Superior temporal gyrus (tissue), 1 donor: ENCODE measurements at regions not wholly inside any gene's neighbourhood (a gene's known extent, or its start where the extent isn't known, plus 50 kb on each side); places are given as distances from the start of the nearest gene placed in this dataset.

Experiments
- DNase-seq: peaks from one replicate; pipeline ENCODE4 v3.0.0-alpha.2; 2016; ENCODE audit errors: extremely low spot score

DNA sequence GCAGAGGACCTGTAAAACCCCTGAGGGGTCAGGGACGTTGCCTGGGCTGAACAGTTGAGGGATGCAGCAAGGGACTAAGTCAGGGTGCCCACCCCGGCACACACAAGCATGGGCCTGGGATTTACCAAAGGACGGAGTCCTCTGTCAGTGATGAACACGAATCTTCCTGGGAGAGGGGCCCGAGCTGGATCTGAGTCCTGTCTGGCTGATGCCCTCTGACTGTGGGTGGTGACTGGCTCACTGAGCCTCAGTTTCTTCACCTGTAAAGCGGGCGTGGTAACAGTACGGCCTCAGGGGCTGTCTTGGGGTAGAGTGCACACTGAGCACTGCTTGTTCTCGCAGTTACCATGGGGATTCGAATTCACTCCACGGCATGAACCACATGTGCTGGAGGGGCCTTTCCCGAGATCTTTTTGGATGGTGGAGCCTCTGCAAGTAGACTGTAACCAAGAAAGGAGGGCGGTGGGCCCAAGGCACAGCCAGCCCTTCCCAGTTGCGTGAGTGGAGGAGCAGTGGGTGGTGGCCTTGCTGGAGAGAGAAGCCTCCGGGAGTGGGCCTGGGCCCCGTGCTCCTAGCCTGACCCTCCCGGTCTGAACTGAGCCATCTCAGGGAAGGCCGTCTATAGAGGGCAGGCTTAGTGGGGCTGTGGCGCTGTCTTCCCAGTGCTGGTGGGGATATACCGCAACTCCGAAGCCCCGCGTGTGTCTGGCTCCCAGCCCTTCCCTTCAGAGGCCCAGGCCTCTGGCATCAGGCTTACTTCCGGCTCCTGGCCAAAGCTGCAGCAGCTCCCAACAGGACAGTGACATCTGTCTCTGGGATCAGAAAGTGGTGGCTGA lies 130.8 kb upstream of the HS6ST1 start:
- no peak for DNase-seq

DNA sequence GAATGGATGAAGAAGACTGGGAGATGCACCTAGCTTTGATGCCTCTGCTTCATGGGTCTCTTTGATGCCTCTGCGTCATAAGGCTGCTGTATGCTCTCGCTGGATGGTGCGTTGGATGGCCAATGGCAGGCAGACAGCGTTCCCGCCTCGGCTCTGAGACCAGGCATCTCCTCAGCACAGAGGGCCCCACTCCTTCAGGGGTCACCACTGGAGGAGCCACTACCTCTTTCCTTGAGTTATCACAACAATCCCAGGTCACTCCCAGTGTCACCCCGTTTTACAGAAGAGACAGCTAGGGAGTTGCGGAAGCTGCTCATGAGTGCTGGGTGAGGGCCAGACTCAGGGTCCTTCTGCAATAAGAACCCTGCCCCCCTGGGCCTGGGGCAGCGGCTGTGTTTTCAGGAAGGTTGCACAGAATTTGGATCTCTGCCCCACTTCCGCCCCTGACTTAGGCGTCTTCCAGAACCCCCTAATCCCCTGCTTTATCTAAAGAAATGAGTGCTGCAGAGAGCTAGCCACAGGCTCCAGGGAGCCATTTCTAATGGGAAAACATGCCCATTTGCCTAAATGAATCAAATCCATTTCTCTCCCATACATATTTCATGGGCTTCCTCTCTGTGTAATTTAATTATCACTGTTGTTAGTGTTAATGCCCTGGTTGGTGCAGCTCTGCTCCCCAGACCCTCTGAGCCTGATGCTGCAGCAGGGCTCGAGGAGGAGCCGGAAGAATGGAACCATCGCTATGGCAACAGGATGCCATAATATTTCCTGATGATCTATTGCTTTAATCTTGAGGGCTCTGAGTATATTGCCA lies 131.8 kb upstream of the HS6ST1 start:
- DNase-seq = no peak

DNA sequence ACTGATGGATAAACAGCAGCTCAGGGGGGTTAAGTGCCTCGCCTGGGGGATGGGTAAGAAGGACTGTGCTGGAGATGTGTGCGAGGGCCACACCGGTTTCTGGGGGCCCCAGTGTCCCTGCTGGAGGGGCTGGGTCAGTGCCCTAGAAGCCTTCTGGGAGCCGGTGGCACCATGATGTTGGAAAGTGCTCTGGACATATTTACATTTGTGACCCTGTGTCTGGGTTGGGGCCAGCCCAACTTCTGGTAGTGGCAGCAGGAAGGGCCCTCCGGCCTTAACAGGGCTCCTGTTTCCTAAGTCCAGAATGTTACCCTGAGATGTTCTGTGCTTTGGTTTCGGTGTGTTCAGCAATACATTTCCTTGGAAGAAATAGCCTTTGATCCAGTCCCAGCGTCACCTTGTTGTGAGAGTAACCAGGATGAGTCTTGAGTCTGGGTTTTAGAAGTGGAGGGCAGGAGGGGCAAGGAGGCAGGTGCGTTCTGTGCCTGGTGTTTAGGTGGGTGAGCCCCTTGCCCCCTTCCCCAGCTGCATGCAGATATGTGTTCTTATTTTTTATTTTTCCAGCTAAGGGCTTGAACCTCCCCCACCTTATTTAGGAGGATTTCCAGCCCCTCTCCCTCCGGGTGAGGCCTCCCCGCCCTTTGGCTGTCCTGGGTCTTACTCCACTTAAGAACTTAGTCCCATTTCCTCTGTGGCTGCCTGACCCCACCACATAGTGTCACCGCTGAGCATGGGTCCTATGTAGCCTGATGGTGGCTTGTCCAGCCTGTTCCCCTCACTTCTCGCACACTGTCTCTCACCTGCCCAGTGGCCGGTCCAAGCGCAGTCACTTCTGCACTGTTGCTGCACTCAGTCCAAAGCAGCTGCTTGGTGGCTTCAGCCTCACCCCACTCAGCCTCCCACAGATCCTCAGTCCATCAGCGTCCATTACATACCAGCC lies 132.7 kb upstream of the HS6ST1 start:
- DNase-seq = no peak

DNA sequence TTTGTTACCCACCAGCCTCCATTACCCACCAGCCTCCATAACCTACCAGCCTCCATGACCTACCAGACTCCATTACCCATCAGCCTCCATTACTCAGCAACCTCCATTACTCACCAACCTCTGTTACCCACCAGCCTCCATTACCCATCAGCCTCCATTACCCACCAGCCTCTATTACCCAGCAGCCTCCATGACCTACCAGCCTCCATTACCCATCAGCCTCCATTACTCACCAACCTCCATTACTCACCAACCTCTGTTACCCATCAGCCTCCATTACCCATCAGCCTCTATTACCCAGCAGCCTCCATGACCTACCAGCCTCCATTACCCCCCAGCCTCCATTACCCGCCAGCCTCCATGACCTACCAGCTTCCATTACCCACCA lies 133.3 kb upstream of the HS6ST1 start:
- no peak for DNase-seq

DNA sequence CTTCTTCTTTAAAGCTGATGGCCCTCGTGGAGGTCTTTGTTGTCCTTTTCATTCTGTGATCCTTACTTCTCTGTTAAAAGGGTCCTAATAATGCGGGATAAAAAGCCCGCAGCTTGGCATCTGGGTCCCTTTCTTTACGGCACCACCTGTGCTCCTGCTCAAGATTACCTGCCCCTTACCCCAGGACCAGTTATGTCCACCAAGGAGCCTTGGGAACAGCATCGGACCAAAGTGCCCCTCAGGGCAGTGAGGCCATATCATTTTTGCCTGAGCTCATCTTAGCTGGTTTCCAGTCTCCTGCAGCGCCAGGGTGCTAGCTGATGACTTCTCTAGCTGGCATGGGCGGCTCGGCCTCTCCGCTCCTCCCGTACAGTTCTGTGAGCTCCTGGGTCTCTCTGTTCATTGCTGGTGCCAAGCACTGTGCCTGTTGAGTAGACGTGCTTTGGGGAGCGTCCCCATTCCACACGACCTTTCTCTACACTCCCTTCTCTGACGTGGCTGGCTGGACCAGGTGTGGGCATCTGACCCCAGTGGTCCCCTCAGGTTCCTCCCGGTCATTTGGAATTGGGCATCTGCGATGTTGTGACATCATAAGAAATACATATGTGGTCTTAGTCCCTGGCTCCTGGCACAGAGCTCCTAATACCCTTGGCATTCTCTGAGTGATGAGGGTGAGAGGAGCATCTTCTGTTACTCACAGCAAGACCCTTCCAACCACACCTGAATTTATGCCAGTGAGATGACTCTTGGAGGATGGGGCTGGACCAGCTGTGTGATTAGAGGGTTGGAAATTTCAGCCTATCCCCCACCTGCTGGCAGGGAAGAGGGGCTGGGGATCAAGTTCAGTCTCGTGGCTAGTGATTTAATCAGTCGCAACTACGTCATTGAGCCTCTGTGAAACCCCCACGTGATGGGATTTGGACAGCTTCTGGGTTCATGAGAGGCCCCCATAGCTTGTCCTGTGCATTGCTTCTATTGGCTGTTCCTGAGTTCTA lies 134.2 kb upstream of the HS6ST1 start:
- DNase-seq = no peak

DNA sequence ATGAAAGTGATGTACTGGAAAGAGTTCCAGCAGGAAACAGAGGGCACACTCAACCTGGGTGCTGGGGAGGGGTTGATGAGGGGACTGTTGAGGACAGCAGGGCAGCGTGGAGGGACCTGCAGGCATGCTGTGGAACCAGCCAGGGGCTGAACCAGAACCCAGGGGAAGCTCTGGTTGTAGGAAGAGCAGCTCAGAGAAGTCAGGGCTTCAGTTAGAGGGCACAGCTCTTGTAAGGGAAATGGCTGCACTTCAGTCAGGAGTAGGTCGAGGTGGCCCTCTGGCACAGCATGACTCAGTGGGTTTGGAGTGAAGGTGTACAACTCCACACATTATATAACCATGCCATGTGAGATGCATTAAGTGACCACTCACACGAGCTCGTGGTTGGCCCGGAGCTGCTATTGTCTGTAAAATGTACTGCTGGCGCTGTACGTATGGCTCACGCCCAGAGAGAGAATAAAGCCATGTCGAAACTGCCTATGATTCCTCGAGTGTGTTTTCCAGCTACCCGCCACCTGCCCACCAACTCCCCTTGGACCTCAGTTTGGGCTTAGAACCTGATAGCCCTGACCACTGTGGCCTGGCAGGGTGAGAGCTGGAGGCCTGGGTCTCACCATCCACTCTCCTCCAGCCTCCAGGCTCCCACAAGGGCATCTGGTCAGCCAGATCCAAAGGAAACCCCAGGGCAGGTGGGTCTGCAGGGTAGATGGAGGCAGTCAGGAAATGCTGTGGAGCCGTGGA lies 136.5 kb upstream of the HS6ST1 start:
- DNase-seq = no peak

DNA sequence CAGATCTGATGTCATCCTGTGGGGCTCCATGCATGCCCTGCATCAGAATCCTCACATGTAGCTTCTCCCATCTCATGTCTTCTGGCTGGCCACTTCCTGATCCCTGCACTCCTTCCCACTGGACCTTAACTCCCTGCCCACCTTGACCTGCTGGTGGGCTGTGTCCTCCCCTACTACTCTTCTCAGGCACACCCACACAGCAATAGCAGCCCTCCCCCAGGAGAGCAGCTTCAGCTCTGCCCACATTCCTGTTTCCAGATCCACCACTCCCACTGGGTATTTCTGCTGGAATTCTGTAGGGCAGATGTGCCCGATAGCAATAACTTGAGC lies 137.0 kb upstream of the HS6ST1 start:
- no peak for DNase-seq

DNA sequence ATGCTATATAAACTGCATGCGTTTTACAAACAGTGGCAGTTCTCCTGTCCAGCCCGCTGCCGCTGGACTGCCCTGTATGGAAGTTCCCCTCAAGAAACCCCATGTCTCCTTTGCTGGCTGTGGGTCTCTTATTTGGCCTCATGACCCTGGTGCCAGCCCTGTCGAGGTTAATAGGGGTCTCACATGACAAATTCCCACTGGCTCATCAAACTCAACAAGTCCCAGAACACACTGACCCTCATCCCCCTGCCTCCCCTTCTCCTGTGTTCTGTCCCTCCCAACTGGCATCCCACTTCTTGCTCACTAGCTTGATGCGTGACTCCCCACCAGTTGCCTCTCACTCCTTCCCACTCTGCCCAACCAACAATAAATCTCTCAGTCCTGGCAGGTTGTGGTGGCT lies 137.6 kb upstream of the HS6ST1 start:
- DNase-seq = no peak

DNA sequence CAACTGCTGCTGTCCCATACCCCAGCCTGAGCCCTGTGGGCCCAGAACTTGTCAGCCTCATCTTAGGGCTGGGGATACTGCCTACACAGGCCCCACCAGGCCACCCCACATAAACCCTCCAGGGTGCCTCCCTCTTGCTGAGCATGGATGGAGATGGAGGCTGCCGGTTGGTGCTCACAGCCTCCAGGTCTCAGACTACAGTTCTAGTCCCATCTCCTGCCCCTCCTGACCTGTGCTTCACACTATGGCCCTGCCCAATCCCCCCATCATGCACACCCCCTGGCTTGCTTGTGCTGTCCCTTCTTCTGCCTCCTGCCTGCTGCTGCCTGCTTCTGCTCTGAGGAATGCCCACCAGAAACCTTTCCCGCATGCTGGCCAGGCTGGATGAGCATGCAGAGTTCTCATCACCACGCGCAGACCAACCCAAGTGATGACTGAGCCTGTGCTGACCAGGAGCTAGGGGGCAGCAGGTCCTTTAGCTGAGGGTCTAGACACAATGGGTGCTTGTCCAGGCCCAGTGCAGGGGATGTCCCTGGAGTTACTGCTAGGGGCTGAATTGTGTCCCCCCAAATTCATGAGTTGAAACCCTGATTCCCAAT lies 138.4 kb upstream of the HS6ST1 start:
- DNase-seq = no peak

DNA sequence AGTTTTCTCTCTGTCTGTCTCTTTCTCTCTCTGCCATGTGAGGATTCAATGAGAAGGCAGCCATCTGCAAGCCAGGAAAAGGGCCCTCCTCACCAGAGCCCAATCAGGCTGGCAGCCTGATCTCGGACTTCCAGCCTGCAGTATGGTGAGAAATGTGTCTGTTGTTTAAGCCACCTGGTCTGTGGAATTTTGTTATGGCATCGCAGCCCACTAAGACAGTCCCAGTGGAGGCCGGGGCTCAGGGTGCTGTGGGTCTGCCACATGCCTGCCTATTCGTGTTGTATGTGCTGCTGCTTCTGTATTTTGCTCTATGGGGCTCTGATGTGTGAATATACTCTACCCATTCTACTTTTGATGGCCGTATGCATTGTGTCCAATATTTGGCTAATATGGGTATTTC lies 139.0 kb upstream of the HS6ST1 start:
- DNase-seq = no peak

DNA sequence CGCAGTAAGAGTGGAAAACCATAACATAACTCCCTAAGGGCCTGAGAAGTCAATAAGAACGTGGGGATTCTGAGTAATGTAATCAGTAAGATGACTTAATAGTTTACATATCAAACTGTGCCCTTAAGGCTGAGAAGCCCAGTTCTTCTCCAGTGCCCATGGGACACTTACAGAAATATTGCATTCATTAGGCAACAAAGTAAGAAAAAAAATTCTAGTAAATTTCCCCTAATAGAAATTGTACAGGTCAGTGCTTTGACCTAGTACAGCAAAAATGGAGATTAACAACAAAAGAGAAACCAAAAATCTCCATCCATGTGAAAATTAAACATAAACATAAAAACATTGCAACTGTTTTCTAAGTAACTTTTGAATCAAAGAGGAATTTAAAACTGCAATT lies 139.8 kb upstream of the HS6ST1 start:
- no peak for DNase-seq

DNA sequence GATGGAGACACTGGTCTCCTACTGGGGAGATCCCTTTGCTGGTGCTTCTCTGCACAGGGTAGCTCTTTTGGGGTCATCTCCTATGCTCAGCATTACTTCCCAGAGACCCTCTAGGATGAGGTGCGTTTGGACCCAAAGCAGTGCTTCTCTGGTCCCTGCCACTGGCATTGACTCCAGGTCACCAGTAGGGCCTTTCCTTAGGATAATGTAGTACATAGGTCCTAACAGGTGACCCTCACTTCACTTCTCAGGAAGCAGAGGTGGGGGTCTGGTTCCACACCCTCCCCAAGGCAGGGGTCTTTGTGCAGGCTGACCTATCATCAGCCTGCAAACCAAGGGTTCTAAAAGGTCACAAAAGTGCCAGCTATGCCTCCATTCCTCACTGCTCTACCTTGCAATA lies 145.8 kb upstream of the HS6ST1 start:
- no peak for DNase-seq

DNA sequence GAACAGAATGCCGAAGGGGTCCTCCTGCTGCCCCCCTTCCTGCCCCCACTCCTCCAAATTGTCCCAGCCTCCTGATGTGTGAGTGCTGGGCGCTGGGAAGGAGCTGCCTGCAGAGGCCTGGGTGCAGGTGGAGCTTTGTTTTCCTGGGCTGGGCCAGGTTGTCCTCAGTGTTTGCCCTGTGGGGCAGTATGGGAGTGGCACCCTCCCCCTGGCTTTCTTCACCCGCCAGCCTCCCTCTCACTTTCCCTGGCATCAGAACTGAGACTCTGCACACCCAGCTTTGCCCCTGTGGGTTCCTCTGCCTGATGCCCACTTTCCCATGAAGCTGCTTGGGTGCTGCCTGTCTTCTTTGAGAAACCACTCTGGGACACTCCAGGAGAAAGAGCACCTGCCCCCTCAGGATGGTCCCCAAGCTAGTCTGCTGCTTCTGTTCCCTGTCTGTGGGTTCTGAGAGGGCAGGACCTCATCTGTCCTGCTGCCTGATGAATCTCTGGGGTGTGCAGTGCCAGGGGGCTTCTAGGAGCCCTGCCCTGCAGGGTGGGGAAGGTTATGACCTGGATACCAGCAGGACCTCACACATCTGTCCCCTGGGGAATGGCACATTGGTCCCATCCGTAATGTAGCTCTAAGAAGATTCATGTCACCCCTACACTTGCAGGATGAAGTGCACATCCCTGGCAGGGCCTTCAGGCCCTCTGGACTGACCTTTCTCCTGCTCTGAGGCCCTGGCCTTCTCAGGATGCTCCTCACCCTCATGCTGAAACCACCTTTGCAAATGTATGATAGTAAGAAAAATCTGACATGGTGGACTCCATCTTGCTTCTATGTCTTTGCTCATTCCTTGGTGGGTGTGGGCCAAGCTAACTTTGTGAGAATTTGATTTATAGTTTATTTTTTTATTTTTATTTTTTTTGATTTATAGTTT lies 146.8 kb upstream of the HS6ST1 start:
- DNase-seq = no peak

DNA sequence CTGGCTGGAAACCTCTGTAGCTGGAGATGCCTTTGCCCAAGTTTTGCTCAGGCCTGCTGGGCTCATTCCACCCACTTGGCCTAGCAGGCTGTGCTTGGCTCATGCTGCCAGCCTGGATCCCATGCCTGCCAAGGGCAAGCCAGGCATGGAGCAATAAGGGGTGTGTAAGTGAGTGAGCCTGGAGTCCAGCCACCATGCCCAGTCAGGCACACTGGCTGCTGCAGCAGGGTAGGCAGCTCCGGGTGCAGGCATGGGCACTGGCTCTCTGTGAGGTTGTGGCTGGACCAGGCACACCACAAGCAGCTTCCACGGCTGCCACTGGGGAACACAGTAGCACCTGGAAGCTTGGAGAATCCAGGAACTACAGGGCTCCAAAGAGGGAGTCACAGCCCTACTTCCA lies 147.7 kb upstream of the HS6ST1 start:
- DNase-seq = no peak

DNA sequence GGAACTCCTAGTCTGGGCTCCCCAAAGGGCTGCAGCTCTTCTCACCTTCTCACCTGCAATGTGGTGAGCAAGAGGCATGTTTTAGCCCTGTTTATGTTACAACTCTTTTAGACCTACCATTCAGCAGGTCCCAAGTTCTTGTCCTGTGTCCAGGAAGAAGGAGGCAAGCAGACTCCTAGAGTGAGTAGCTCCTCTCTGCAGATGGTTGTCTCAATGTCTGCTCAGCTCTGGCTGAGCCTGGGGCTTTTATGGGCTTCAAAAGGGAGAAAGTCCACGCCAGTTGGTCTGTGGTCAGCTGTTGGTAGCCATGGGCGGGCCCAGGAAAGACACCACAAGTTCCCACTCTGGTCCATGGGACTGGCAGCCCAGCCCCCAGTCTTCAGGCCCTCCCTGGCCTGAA lies 148.1 kb upstream of the HS6ST1 start:
- no peak for DNase-seq

DNA sequence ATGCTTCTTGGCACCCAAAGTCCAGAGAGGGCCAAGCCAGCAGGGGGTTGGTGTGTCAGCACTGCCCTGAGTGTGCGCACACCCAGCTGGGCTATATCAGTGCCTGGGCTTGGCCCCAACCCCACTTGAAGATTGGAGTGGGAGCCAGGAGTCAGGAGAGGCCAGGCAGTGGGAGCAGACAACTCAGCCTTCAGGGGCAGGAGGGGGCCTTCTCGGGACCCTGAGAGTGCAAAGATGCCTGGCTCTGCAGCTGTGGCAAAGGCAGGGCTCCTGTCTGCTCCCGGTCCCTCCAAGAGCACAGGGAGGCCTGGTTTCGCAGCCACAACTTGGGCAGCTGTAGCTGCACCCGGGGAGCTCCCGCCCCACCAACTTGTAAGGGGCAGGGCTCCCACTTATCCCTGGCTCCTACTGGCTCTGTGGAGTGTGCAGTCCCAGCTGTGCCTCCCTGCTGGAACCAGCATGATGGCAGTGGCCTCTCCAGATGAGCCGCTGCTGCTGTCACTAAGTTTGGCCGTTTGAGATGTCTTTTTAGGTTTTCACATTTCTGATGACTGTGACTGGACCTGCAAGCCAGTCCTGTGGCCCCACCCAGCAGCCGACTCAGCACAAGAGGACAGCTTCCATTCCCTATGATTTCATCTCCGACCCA lies 148.8 kb upstream of the HS6ST1 start:
- no peak for DNase-seq

DNA sequence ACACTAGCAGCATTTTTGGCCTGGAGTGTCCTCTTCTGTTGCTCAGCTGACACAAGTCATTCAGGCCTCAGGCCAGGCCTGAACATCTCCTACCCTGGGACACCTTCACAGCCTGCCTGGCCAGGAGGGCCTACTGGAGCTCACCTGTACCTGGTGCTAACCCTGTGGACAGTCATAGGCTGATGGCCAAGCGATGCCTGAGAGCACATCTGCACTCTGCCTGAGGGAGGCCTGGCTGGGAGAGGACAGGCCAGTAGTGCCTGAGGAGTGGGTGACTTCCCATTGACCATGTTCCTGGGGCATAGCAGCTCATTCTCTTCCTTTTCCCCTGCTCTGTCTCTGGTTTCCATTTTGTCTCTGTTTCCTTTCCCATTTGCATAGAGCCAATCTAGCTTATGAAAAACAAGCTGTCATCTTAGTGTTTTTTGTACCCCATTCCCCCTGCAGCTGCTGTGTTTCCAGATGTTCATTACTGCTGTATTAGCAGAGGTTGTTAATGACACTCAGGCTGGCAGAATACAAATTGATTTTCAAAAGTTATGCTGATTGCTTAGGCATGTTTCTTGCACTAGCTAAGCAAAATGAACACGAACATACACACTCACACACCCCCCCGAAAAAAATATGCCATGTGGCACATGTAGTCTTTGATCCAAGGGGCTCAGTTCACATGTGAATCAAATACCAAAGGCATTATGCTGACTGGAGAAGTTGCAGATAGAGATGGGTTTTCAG lies 149.7 kb upstream of the HS6ST1 start:
- no peak for DNase-seq

DNA sequence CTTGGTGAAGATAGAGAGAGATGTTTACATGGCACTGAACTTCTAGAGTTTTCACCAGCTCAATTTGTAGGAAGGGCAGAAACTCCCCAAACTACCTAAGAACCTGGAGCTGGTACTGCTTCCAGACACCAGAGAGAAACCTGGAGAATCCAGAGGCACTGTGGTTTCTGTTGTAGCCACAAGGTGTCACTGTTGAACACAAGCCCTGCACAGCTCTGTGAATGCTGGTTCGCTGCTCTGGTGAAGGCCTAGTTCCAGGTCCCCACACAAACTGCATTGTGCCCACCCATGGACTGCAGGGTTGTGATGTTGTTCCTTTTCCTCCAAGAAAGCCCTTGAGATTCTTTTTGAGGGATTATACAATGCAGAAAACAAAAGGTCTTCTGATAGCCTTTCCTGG lies 150.5 kb upstream of the HS6ST1 start:
- no peak for DNase-seq
